ENCODE measurements at regions not wholly inside any gene's neighbourhood (a gene's known extent, or its start where the extent isn't known, plus 50 kb on each side); places are given as distances from the start of the nearest gene placed in this dataset.
A peak's percentile ranks its signal among the peaks of the same experiment; 100 is the strongest.
"Not testable (repeated sequence)": the region's sequence is repeated elsewhere in the genome, so short reads cannot be mapped to it uniquely, and the experiment has no call there.

GRCh38 chr1:157460381-157460780, 91.9 kb downstream of the FCRL5 start:
- no peak for DNase-seq (ENCODE audit: low spot score)

- no peak for DNase-seq (ENCODE audit: low spot score)
Observed at GRCh38 chr1:157457279-157457678, 95.0 kb downstream of the FCRL5 start.

- no peak for DNase-seq (ENCODE audit: low spot score)
Observed at GRCh38 chr1:157455318-157455717, 97.0 kb downstream of the FCRL5 start.

GRCh38 chr1:157450106-157450505, 102.2 kb downstream of the FCRL5 start:
- no peak for DNase-seq (ENCODE audit: low spot score)

GRCh38 chr1:157448636-157449035, 103.7 kb downstream of the FCRL5 start:
- no peak for DNase-seq (ENCODE audit: low spot score)

DNA sequence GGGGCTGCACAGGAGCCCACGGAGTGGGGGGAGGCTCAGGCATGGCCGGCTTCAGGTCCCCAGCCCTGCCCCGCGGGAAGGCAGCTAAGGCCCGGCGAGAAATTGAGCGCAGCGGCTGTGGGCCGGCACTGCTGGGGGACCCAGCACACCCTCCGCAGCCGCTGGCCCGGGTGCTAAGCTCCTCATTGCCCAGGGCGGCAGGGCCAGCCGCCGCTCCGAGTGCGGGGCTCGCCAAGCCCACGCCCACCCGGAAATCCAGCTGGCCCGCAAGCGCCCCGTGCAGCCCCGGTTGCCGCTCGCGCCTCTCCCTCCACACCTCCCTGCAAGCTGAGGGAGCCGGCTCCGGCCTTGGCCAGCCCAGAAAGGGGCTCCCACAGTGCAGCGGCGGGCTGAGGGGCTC, 106.0 kb downstream of the FCRL5 start:
- not testable (repeated sequence) for DNase-seq (ENCODE audit: low spot score)

DNA sequence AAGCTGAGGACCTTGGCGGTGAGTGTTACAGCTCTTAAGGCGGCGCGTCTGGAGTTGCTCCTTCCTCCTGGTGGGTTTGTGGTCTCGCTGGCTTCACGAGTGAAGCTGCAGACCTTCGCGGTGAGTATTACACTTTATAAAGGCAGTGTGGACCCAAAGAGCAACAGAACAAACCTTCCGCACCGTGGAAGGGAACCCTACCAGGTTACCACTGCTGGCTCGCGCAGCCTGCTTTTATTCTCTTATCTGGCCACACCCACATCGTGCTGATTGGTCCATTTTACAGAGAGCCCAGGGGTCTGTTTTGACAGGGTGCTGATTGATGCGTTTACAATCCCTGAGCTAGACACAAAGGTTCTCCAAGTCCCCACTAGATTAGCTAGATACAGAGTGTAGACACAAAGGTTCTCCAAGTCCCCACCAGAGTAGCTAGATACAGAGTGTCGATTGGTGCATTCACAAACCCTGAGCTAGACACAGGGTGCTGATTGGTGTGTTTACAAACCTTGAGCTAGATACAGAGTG, 106.6 kb downstream of the FCRL5 start:
- not testable (repeated sequence) for DNase-seq (ENCODE audit: low spot score)

DNA sequence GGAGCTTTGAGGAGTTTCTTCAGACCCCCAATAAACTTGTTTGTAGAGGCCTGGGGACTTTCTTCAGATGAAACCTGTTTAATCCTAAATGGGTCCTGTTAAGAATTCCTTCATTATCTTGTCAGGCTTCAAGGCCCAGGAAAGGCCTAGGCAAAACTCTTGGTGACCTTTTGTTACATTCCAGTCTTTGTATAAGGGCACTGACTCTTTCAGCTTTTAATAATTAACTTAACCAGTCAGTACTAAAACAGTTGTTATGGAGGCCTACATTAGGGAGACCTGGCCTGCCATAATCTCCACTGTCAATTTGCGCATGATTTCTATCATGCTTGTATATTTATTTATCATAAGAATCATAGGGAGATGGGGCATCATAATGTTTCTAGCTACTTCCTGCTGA, 110.2 kb downstream of the FCRL5 start:
- peak; percentile 14 for DNase-seq (ENCODE audit: low spot score)

DNA sequence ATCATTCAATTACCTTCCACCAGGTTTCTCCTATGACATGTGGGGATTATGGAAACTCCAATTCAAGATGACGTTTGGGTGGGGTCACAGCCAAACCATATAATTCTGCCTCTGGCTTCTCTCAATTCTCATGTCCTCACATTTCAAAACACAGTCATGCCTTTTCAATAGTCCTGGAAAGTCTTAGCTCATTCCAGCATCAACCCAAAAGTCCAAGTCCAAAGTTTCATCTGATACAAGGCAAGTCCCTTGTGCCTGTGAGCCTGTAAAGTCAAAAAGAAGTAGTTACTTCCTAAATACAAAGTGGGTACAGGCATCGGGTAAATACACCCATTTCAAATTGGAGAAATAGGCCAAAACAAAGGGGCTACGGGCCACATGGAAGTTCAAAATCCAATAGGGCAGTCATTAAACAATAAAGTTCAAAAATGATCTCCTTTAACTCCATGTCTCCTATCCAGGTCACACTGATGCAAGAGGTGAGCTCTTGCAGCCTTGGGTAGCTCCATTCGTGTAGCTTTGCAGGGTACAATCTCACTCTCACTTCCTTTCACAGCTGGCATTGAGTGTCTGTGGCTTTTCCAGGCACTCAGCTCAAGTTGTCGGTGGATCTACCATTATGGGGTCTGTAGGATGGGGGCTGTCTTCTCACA, 112.9 kb downstream of the FCRL5 start:
- no peak for DNase-seq (ENCODE audit: low spot score)

DNA sequence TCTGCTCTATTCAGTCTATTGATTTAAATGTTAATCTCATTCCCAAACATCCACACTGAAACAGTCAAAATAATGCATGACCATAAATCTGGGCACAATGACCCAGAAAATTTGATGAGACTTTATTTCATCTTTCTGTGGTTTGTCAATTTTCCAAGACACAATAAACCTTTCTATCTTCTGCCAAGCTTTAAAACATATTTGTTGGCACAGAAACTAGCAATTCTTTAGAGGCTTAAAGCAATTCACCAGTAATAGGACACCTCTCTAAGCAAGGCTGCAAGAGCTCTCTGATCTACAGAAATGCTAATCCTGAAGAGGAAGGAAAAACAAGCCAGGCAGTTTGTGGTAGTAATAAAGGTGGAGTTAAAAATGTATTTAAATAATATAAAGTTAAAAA, 113.7 kb downstream of the FCRL5 start:
- DNase-seq (ENCODE audit: low spot score) = no peak

DNA sequence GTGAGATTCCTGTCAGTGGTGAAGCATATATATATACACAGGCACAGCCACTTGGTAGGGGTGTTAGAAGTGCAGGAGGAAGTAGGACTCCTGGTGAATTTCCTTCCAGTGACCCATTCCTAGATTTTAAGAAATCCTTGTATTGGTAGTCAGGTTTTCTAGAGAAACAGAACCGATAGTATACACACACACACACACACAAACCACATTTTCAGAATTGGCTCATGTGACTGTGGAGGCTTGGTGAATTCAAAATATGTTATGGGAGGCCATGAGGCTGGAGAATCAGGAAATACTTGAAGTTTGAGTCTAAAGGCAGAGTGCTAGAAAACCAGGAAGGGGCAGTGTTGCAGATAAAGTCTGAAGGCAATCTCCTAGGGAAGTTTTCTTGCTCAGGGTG, 114.2 kb downstream of the FCRL5 start:
- DNase-seq (ENCODE audit: low spot score) = no peak

DNA sequence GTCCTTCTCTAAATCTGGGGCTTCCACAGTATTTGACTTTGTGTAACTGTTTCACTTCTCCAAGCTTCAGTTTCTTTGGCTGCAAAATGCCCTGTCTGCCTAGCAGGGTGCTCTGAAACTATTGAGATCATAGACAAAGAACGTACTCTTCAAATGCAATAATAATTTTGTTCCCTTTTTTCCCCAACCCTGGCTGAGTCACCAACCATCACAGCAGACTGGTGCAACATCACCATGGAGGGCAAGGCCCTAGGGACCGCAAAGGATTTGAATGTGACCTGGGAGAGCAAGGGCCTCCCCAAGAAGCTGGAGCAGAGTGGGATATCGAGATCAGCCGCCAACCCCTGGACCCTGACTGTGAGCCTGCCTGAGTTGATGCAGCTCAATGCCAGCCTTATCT, 115.0 kb downstream of the FCRL5 start:
- no peak for DNase-seq (ENCODE audit: low spot score)

GRCh38 chr1:157431751-157432150, 120.6 kb downstream of the FCRL5 start:
- no peak for DNase-seq (ENCODE audit: low spot score)

DNA sequence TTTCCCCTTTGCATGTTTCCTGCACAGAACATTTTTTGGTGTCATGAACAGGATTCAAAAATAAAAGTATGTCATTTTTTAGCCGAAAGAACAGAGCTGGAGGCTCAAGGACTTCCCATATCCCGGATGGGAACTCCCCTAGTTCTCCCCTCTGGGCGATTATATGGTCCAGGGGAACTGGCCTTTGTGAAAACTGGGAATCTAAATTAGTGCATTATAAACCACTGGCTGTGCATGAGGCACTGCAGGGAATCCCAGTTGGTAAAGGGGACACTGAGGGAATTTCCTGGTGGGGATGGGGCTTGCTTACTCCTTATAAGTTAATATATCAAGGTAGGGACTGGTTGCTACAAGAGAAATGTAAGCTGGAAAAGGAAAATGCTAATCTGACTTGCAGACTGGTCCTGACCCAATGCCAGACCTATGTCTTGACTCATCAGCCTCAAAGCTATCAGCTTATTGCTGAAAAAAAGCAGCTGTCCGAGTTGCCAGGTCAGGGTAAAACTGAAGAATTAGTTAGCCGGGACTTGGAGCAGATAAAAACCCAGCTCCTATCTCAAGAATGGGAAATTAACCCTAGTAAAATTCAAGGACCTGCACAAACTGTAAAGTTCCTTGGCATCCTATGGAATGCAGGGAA, 122.6 kb downstream of the FCRL5 start:
- no peak for DNase-seq (ENCODE audit: low spot score)

DNA sequence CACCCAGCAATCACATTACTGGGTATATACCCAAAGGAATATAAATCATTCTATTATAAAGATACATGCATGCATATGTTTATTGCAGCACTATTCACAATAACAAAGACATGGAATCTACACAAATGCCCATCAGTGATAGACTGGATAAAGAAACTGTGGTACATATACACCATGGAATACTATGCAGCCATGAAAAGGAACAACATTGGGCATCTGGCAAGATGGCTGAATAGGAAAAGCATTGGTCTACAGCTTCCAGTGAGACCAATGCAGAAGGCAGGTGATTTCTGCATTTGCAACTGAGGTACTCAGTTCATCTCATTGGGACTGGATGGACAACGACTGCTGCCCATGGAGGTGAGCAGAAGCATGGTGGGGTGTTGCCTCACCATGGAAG, 128.6 kb downstream of the FCRL5 start:
- DNase-seq (ENCODE audit: low spot score) = not testable (repeated sequence)

DNA sequence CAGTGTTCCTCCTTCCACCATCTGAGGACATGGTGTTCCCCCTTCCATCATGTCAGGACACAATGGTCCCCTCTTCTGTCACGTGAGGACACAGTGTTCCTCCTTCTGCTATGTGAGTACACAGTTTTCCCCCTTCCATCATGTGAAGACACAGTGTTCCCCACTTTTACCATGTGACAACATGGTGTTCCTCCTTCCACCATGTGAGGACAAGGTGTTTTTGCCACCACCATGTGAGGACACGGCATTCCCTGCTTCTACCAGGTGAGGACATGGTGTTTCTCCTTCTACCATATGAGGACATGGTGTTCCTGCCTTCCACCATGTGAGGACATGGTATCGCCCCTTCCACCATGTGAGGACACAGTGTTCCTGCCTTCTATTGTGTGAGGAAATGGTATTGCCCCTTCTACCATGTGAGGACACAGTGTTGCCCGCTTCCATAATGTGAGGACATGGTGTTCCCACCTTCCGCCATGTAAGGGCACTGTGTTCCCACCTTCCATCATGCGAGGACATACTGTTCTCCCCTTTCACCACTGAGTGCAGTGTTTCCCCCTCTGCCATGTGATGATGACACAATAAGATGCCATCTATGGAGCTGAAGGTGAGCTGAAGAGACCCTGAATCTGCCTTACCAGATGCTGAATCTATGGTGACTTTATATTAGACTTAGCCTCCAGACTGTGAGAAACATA, 132.3 kb downstream of the FCRL5 start:
- DNase-seq (ENCODE audit: low spot score) = no peak

GRCh38 chr1:157418659-157419058, 133.7 kb downstream of the FCRL5 start:
- no peak for DNase-seq (ENCODE audit: low spot score)

DNA sequence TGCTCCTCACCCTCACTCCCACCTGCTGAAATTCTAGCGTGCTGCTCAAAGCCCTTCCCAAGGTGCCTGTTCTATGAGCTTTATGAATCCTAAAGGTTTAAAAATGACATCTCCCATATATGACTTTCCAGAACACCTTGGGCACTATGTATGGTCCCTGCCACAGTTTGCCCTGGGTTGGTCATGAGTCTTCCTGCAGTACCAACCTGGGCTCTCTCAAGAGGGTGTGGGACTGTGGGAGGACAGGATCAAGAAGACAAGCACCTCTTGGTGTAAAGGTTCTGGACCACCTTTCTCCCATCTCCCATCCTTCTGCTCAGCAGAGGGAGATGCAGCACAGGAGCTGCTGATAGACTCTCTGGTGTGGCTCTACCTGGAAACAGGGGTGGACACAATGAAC, 134.1 kb downstream of the FCRL5 start:
- DNase-seq (ENCODE audit: low spot score) = no peak

DNA sequence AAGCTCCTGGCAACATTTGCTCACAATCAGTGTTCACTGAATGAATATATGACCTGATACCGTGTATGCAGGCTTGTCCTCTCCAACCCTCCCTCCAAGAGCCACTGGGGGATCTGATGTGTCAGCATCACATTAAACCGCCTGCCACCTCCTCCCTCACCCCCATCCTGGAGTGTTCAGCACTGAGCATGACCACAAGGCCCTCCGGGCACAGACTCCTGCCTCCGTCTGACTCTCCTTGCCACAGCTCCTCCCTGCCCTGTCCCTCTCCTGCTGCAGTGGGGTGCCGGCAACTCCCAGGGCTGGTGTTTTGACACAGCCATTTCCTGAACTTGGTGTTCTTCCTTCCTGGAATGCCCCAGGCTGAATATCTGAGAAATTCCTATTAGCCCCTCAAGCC, 136.7 kb downstream of the FCRL5 start:
- DNase-seq (ENCODE audit: low spot score) = no peak

DNA sequence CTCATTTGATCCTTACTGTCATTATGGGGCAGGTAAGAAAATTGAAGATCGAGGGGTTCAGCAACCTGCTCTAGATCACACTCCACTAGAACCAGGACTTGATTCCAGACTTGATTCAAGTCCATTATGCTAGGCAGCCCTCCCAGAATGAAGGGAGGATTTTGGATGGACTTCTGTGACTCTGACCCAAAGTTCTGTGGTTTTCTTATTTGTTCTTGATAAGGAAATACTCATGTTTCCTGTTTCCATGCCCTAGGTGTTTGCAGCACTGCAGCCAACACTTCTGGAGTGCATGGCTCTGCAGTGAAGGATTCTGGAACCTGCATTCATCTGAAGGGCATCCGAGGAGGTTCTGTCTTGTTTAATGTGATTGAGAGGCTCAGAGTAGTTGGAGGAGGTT, 140.0 kb downstream of the FCRL5 start:
- no peak for DNase-seq (ENCODE audit: low spot score)

- no peak for DNase-seq (ENCODE audit: low spot score)
Observed at GRCh38 chr1:157411769-157412168, 140.5 kb downstream of the FCRL5 start.

DNA sequence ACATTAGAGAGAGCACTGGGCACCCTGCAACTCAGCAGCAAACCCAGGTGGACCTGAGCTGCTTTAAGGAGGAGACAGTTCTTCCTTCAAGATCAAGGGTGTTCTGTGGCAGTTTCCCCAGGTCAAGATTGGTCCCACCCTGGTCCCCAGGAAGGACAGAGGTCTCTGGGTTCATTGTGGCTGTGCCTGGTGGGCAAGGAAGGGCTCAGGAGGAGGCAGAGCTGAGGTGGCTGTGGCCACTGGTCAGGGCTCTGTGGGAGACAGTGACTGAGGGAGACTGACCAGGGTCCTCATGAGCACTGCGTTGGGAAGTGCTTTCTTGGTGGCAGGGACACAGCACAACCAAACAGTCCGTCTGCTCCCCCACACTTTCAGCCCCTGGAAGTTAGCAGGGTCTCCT, 141.3 kb downstream of the FCRL5 start:
- DNase-seq (ENCODE audit: low spot score) = no peak

GRCh38 chr1:157410457-157410856, 141.9 kb downstream of the FCRL5 start:
- no peak for DNase-seq (ENCODE audit: low spot score)

Data from HuH-7 (cell line).